ENCODE measurements at regions not wholly inside any gene's neighbourhood (a gene's known extent, or its start where the extent isn't known, plus 50 kb on each side); places are given as distances from the start of the nearest gene placed in this dataset.

DNA sequence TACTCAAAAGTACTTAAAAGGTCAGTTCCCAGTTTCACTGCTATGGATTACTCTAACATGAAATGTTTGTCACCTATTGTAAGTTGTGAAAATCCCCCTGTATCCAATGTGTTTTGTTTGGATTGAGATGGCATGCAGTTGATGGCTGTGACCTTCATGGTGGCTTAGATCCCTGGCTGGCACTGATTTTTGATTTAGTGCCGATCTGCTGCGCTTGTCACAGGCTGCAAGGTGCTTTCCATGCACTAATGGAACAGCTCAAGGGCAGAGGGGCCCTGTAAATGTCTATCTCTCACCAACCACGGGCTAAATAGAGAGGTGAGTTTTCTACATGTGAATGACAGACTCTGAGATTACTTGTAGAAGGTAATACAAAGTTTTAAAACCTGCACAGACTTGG, 69.8 kb upstream of the WDR41 start:
- no peak for DNase-seq (ENCODE audit: low spot score)
- no peak overlapping the region for H3K27ac Mint-ChIP-seq
- ATAC-seq = no peak
- Histone ChIP-seq H3K4me2 (no peak overlapping the region), H3K79me2 (replicated peaks; ENCODE audit: insufficient read depth) (no peaks in the 10 kb centered on the region), H3K4me1 (ENCODE audit: insufficient read depth) (no peaks in the 10 kb centered on the region; the same call in 1 of the 2 replicates), H3K4me3 (no peak overlapping the region), H4K20me1 (replicated peaks; ENCODE audit: insufficient read depth) (no peaks in the 10 kb centered on the region), H3F3A (replicated peaks; ENCODE audit: low read depth) (no peaks in the 10 kb centered on the region), H3K27ac (ENCODE audit: low read depth) (no peak overlapping the region), H3K36me3 (ENCODE audit: insufficient read depth) (no peaks in the 10 kb centered on the region), H3K27me3 (ENCODE audit: insufficient read depth) (no peaks in the 10 kb centered on the region), H3K9me2 (ENCODE audit: insufficient read depth) (no peaks in the 10 kb centered on the region), H2AFZ (no peak overlapping the region)
- no peaks in the 10 kb centered on the region for H3K27me3 Mint-ChIP-seq (ENCODE audit: insufficient read depth, low read depth, poor library complexity)
- no peaks in the 10 kb centered on the region for H3K36me3 Mint-ChIP-seq (ENCODE audit: low read depth)
- TF ChIP-seq, protein P1, sequence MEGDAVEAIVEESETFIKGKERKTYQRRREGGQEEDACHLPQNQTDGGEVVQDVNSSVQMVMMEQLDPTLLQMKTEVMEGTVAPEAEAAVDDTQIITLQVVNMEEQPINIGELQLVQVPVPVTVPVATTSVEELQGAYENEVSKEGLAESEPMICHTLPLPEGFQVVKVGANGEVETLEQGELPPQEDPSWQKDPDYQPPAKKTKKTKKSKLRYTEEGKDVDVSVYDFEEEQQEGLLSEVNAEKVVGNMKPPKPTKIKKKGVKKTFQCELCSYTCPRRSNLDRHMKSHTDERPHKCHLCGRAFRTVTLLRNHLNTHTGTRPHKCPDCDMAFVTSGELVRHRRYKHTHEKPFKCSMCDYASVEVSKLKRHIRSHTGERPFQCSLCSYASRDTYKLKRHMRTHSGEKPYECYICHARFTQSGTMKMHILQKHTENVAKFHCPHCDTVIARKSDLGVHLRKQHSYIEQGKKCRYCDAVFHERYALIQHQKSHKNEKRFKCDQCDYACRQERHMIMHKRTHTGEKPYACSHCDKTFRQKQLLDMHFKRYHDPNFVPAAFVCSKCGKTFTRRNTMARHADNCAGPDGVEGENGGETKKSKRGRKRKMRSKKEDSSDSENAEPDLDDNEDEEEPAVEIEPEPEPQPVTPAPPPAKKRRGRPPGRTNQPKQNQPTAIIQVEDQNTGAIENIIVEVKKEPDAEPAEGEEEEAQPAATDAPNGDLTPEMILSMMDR (conservative IDR thresholded peaks at IDR 0.05; ENCODE audit: low read depth in 2 of 2) = no peak
- no peak for TF ChIP-seq STAT1 (IDR thresholded peaks at IDR 0.05; ENCODE audit: unreplicated experiment)
- no peak for TF ChIP-seq ZNF114 (CRISPR knock-in tag; IDR thresholded peaks at IDR 0.05)
- TF ChIP-seq, protein P2, sequence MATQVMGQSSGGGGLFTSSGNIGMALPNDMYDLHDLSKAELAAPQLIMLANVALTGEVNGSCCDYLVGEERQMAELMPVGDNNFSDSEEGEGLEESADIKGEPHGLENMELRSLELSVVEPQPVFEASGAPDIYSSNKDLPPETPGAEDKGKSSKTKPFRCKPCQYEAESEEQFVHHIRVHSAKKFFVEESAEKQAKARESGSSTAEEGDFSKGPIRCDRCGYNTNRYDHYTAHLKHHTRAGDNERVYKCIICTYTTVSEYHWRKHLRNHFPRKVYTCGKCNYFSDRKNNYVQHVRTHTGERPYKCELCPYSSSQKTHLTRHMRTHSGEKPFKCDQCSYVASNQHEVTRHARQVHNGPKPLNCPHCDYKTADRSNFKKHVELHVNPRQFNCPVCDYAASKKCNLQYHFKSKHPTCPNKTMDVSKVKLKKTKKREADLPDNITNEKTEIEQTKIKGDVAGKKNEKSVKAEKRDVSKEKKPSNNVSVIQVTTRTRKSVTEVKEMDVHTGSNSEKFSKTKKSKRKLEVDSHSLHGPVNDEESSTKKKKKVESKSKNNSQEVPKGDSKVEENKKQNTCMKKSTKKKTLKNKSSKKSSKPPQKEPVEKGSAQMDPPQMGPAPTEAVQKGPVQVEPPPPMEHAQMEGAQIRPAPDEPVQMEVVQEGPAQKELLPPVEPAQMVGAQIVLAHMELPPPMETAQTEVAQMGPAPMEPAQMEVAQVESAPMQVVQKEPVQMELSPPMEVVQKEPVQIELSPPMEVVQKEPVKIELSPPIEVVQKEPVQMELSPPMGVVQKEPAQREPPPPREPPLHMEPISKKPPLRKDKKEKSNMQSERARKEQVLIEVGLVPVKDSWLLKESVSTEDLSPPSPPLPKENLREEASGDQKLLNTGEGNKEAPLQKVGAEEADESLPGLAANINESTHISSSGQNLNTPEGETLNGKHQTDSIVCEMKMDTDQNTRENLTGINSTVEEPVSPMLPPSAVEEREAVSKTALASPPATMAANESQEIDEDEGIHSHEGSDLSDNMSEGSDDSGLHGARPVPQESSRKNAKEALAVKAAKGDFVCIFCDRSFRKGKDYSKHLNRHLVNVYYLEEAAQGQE (IDR thresholded peaks at IDR 0.05; ENCODE audit: unreplicated experiment) = no peak
- TF ChIP-seq JUNB (IDR thresholded peaks at IDR 0.05; ENCODE audit: unreplicated experiment) = no peak
- TF ChIP-seq ZNF331 (CRISPR knock-in tag; IDR thresholded peaks at IDR 0.05; ENCODE audit: low read depth) = no peak
- TF ChIP-seq EZH2 (IDR thresholded peaks at IDR 0.05; ENCODE audit: low read depth, unreplicated experiment) = no peak
- no peak for TF ChIP-seq CREB1 (CRISPR knock-in tag; IDR thresholded peaks at IDR 0.05; ENCODE audit: low read depth)
- TF ChIP-seq POLR2AphosphoS5 (IDR thresholded peaks at IDR 0.05; ENCODE audit: low read depth) = no peak
- H3K4me3 Mint-ChIP-seq = no peak overlapping the region
- no peaks in the 10 kb centered on the region for H3K9me3 Mint-ChIP-seq
- no peaks in the 10 kb centered on the region for H3K4me1 Mint-ChIP-seq

GRCh38 chr5:77560677-77561263, 68.7 kb upstream of the WDR41 start:
- no peak for TF ChIP-seq EZH2 (IDR thresholded peaks at IDR 0.05; ENCODE audit: low read depth, unreplicated experiment)
- TF ChIP-seq JUNB (IDR thresholded peaks at IDR 0.05; ENCODE audit: unreplicated experiment) = no peak
- TF ChIP-seq, protein P2 (IDR thresholded peaks at IDR 0.05; ENCODE audit: unreplicated experiment) = no peak
- no peak for TF ChIP-seq NANOG (IDR thresholded peaks at IDR 0.05; ENCODE audit: borderline replicate concordance)
- no peak for TF ChIP-seq POLR2AphosphoS5 (IDR thresholded peaks at IDR 0.05; ENCODE audit: low read depth)
- TF ChIP-seq, protein P1 (conservative IDR thresholded peaks at IDR 0.05; ENCODE audit: low read depth in 2 of 2) = peak; percentile 79 to 85
- Histone ChIP-seq H2AFZ (no peak overlapping the region), H3K27ac (ENCODE audit: low read depth) (no peak overlapping the region), H3K79me2 (replicated peaks; ENCODE audit: insufficient read depth) (no peaks in the 10 kb centered on the region), H3K36me3 (ENCODE audit: insufficient read depth) (no peaks in the 10 kb centered on the region), H3K27me3 (ENCODE audit: insufficient read depth) (no peaks in the 10 kb centered on the region), H3K9me2 (ENCODE audit: insufficient read depth) (no peaks in the 10 kb centered on the region), H3K4me1 (ENCODE audit: insufficient read depth) (no peaks in the 10 kb centered on the region; the same call in 1 of the 2 replicates), H3F3A (replicated peaks; ENCODE audit: low read depth) (no peaks in the 10 kb centered on the region), H3K4me3 (no peak overlapping the region), H3K4me2 (no peak overlapping the region), H4K20me1 (replicated peaks; ENCODE audit: insufficient read depth) (no peaks in the 10 kb centered on the region)
- peak; percentile 79 for DNase-seq (ENCODE audit: low spot score)
- H3K4me3 Mint-ChIP-seq = no peak overlapping the region
- no peak overlapping the region for H3K27ac Mint-ChIP-seq
- no peaks in the 10 kb centered on the region for H3K36me3 Mint-ChIP-seq (ENCODE audit: low read depth)
- no peaks in the 10 kb centered on the region for H3K4me1 Mint-ChIP-seq
- ATAC-seq = peak; percentile 45
- H3K9me3 Mint-ChIP-seq = no peaks in the 10 kb centered on the region
- H3K27me3 Mint-ChIP-seq (ENCODE audit: insufficient read depth, low read depth, poor library complexity) = peaks cover 4% of the 10 kb centered on the region
